GM21576 (cell line): ENCODE measurements at regions not wholly inside any gene's neighbourhood (a gene's known extent, or its start where the extent isn't known, plus 50 kb on each side); places are given as distances from the start of the nearest gene placed in this dataset.

Source experiments
- ATAC-seq: cut with Tn5 transposase; IDR thresholded peaks from one replicate; pipeline ENCODE4 v1.9.1; 2021; ENCODE audit warnings: mild to moderate bottlenecking, moderate library complexity; ENCODE audit not compliant: unreplicated experiment

DNA sequence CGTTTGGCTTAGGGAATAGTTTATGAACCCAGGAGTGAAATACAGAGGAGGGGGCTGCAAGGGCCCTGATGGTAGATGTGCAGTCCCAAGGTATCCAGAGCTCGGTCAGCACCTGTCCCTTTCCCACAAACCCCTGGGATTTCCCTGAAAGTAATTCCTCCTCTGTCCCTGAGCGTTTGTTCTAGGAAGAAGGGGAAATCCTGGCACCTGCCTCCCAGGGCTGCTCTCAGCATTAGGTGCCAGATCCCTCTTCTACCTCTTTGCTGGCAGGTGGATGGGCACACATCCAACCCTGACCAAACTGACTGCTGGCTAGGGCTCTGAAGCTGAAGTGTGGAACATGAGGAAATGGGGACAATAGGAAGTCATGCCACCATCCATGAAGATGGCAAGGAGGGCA is 824.0 kb downstream of the SLC4A3 start:
- ATAC-seq = no peak

DNA sequence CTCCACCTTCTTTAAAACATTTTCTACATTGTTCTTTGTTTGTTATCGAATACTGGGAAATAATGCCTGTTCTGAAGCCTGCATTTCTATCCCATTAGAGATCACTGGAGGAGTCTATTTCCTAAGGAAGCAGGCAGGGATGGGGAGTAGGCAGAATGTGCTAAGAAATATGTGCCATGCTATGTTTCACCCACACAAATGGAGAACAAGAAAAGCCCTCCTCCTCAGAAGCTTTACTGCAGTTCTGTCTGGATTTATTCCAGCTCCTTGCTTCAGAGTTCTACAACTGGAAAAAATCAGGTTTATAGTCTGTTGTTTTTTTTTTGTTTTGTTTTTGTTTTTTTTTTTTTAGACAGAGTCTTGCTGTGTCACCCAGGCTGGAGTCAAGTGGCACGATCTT is 825.1 kb downstream of the SLC4A3 start:
- ATAC-seq = no peak

GRCh38 chr2:220455351-220455990 is 828.0 kb downstream of the SLC4A3 start:
- no peak for ATAC-seq

GRCh38 chr2:220458051-220458450 is 830.6 kb downstream of the SLC4A3 start:
- ATAC-seq = no peak

GRCh38 chr2:220460257-220460985 is 833.0 kb downstream of the SLC4A3 start:
- ATAC-seq = no peak

GRCh38 chr2:220463876-220464275 is 836.4 kb downstream of the SLC4A3 start:
- ATAC-seq = no peak

GRCh38 chr2:220465700-220466099 is 838.3 kb downstream of the SLC4A3 start:
- no peak for ATAC-seq

- no peak for ATAC-seq
Measured at GRCh38 chr2:220466251-220466691, 838.8 kb downstream of the SLC4A3 start.

GRCh38 chr2:220469201-220469600 is 841.8 kb downstream of the SLC4A3 start:
- no peak for ATAC-seq

GRCh38 chr2:220473611-220474010 is 846.2 kb downstream of the SLC4A3 start:
- ATAC-seq = no peak

DNA sequence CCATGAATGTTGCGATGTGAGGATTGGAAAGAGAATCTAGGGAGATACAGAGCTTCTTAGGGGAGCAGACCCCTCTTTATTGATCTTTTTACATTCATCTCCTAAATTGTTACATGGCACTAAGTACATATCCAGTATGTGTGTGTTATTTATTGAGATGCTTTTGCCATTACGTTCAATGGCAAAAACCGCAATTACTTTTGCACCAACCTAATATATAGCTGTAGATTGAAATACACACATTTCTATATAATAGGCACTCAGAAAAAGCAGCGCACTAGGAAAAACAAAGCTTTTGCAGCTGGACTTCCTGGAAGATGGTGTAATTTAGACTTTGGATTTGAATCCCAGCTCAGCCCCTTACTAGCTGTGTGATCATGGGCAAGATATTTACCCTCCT is 849.4 kb downstream of the SLC4A3 start:
- no peak for ATAC-seq

DNA sequence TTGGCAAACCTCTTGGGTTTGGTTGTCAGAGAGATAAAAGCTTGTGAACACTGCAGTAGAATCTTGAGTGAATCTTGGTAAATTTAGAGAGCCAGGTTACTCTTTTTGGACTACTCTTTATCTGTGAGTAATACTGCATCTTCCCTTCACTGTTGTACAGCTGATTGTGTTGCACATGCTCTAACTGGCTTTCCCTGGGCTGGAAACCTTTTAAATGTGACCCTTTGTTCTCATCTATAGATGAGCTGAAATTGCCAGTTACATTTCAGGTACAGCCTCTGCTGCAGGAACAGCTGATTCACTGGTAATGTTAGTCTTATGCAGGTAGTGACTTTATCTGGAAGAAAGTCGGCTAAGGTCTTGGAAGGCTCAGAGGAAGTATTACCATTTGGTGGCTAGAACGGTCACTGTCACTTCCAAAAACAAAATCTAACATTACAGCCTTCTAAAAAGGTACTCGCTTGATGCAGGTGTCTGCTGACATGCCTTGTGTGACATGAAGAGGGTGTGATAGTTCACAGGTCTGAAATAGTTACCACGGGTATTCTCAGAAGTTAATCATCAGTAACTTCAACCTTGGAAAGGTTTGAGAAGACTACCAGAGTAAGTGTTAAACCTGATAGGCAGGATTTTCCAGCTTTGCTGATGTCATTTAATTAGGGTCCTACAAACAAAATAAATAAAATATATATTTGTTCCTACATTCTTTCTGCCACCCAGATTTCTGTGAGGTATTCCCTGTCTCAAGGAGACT is 851.1 kb downstream of the SLC4A3 start:
- no peak for ATAC-seq

GRCh38 chr2:220482716-220483115 is 855.3 kb downstream of the SLC4A3 start:
- no peak for ATAC-seq

DNA sequence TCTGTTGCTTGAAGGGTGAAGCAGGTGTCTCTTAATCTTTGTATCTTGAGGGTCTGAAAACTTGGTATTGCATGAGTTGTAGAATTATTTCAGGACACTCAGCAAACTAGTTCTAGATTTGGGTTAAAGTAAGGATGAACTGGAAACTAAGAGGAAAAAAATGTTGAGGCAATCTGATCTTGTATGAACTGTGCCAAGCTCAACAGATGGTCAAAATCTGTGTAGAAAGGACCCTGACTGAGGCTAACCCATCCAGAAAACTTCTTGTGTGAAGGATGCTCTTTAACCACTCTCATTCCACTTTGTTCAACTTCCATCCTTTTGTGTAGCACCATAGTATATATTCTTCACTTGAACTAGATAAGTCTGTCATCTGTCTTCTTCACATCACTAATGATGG is 861.7 kb downstream of the SLC4A3 start:
- no peak for ATAC-seq

DNA sequence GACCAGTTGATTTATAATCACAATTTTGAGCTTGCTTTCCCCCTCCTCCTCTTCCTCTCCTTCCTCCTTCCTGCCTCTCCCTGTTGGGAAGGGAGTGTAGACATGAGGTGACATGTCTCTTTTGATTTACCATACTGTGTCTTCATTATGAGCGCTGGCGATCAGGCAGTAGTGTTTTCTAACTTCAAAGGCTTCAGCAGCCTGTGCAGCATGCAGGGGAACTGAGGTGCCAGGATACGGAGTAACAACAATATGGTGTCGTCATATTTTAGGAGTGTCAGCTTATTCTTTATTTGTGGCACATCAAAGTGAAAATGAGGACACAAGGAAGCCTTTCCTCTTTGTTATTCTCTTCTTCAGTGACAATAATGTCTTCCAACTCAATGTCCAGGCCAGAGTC is 864.2 kb downstream of the SLC4A3 start:
- no peak for ATAC-seq

DNA sequence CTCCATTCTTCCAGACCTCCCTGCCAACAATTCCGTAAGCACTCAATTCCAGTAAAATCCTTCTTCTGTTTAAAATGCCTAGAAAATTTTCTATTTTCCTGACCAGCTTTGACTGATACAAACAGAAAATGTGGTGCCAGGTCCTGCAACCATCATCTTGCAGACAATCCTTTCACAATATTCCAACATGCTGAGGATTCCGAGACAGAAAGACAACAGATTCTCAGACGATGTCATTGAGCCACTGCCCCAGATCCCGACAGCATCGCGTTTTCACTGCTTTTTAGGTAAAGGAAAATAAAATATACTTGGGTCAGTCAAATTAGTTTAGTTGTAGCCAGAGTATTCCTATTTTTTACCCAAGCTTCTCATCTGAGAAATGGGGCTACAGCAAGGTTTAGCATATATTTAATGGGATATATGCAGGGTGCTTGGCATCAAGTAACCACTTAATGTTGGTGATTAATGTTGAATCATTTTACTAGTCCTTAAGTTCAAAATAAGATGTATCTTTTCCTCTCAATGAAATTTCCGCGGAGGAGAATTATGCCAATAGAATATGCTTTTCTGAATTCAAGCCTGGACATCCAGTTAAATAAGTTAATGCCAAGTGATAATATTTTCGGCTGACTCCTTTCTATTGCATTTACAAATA is 866.6 kb downstream of the SLC4A3 start:
- ATAC-seq = no peak

GRCh38 chr2:220496513-220496912 is 869.1 kb downstream of the SLC4A3 start:
- ATAC-seq = no peak

- no peak for ATAC-seq
Measured at GRCh38 chr2:220499225-220499624, 871.8 kb downstream of the SLC4A3 start.

DNA sequence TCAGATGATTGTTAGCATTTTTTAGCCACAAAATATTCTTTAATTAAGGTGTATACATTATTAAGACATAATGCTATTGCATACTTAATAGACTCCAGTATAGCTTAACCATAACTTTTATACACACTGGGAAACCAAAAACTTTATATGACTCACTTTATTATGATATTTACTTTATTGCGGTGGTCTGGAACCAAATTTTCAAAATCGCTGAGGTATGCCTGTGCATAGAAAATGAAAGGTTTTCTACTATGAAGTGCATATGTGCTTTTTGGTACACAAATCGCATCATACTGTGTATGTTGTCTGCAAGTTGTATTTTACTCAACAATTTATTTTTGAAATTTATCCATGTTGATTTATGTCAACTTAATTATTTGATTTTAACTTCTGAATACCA is 875.1 kb downstream of the SLC4A3 start:
- ATAC-seq = no peak

DNA sequence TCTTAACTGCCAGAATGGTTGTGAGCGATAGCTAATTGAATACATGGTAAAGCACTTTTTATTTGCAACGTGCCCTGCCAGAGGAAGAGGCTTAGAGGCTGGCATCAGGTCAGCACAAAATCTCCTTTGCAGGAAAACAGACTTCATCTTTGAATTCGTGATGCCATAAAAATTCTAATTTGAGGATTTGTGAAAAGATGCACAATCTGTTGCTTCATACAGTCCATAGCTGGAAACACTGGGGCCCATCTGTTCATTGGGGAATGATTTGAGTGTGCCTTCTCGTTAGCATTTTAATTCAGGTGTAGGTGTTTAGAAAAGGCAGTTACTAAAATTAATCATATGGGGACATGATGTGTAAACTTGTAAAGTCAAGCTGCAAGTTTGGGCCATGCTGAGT is 876.0 kb downstream of the SLC4A3 start:
- no peak for ATAC-seq

GRCh38 chr2:220504938-220505503 is 877.6 kb downstream of the SLC4A3 start:
- ATAC-seq = no peak
